ENCODE measurements at regions not wholly inside any gene's neighbourhood (a gene's known extent, or its start where the extent isn't known, plus 50 kb on each side); places are given as distances from the start of the nearest gene placed in this dataset.

DNA sequence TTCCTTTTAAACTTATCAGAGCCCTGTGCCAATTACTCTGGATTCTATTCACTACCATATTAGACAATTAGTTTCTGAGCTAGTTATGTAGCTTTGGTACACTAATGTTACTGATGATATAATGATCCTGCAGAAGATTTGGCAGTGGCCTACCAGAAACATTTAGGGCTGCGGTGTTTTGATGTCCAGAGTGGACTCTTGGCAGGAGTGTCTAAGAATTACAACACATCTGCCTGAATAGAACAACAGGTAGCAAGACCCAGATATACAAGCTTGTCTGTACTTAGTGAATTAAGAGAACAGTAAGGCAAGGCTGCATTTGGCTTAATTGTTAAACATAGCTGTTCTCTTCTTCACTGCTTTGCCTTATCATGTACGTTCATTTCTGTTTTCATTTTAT lies 691.6 kb upstream of the FBXO33 start:
- TF ChIP-seq REST (IDR thresholded peaks at IDR 0.05; ENCODE audit: insufficient read depth in 1 of 2, low read depth in 2 of 2, low read length in 1 of 2) = no peak
- TF ChIP-seq CTCF (IDR thresholded peaks at IDR 0.05) = no peak

All from Panc1 (cell line).